ENCODE measurements at regions not wholly inside any gene's neighbourhood (a gene's known extent, or its start where the extent isn't known, plus 50 kb on each side); places are given as distances from the start of the nearest gene placed in this dataset.

DNA sequence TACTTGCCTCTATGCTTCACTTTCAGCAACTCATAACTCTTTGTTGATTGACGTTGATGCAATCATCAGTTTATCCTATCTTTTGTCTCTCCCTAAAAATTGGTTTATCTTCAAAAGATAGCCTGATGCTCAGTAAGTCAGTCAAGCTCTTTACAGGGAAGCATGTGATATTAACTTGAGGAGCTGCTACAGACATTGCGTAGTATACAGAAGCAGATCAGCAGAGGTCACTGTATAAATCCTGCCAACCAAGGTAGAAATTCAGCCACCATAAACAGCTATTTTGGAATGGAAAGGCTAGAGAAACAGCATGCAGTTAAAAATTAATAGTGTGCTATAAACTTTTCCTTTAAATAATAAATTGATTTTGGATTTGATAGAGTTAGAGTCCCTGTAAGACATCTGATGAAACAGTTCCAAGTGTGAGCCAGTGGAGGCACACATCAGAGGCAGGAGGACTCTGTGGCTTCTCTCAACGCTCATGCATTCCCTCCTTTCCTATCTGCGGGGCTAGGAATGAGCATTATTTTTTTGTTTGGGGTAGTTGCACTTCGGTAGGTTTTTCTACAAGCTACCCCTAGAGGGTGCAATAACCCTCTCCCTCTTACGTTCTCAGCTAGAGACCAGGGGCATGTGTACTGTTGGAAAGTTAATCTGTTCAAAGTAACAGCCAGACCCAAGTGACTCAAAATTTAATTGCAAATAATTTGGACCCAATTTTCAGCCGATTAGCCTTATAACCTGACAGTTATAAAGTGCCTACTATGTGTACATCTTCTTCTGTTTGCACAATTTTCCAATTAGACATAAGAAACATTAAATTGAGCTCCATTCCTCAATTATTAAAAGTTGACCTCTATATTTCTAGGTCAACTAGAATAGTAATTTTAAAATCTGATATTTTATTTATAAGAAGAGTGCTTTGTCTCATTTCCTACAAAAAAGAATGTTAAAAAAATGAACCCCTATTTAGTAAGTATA is 647.7 kb upstream of the SOX9 start:
- TF ChIP-seq, protein P1, sequence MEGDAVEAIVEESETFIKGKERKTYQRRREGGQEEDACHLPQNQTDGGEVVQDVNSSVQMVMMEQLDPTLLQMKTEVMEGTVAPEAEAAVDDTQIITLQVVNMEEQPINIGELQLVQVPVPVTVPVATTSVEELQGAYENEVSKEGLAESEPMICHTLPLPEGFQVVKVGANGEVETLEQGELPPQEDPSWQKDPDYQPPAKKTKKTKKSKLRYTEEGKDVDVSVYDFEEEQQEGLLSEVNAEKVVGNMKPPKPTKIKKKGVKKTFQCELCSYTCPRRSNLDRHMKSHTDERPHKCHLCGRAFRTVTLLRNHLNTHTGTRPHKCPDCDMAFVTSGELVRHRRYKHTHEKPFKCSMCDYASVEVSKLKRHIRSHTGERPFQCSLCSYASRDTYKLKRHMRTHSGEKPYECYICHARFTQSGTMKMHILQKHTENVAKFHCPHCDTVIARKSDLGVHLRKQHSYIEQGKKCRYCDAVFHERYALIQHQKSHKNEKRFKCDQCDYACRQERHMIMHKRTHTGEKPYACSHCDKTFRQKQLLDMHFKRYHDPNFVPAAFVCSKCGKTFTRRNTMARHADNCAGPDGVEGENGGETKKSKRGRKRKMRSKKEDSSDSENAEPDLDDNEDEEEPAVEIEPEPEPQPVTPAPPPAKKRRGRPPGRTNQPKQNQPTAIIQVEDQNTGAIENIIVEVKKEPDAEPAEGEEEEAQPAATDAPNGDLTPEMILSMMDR (IDR thresholded peaks at IDR 0.05; ENCODE audit: low read length) = peak; percentile 61
- no peak for TF ChIP-seq EZH2 (IDR thresholded peaks at IDR 0.05; ENCODE audit: borderline replicate concordance, low read length)

Measured in OCI-LY1 (cell line).